DMS 273 (cell line): ENCODE measurements at regions not wholly inside any gene's neighbourhood (a gene's known extent, or its start where the extent isn't known, plus 50 kb on each side); places are given as distances from the start of the nearest gene placed in this dataset.

Source experiments
- DNase-seq: peaks from one replicate; lab custom pipeline; 2025; ENCODE audit not compliant: unreplicated experiment; lab: John Stamatoyannopoulos, UW

DNA sequence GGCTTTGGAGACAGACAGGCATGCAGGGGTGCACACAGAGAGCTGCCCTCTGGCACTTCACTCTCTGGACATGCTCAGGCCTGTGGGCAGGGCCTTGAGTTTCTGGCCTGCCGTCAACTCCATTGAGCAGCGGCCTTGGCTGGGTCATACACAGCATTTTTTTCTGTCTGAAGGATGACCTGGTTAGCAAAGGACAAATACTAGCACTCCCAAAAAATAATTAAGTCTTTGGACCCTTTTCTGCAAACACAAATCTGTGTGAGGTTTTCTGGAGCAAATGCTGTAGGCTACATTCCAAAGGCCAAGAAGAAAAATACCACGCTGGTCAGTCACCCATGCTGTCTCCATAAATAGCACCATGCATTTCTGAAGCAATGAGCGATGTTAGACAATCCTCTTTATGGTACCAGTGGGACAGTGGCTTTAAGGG, 124.7 kb upstream of the CTAGE1 start:
- DNase-seq = no peak

DNA sequence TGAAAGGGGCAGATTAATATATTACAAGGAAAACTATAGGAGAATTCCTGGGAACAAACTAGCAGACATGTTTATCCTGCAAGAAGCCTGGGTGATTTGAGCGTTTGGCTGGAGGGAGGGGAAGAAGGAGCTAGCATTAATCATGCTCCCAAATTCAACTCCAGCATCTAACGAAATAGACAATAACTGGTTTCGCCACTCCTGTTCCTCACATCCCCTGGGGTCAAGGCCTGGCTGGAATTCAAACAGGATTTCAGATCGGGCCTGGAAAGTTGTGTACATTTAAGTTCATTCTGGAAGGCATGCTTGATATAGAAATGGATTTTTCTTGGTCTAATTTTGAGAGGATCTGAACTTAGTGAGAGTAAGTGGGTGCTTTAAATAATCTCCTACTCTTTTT, 126.1 kb upstream of the CTAGE1 start:
- no peak for DNase-seq

DNA sequence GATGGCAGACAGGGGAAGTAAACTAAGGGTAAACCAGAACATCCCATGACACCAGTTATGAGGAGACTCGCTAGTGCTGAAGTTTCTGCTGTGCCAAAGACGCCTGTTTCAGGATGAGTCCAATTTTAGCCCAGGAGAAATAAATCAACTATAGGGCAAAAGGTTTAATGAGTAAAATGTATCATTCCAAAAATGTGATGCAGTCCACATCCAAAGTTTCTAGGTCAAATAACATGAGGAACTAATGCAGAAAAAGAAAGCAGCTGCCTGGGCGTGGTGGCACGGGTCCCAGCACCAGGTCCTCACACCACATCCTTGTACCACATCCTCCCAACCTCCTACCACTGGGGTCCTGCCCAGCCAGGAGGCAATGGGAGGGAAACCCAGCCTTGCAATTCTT, 126.9 kb upstream of the CTAGE1 start:
- no peak for DNase-seq

DNA sequence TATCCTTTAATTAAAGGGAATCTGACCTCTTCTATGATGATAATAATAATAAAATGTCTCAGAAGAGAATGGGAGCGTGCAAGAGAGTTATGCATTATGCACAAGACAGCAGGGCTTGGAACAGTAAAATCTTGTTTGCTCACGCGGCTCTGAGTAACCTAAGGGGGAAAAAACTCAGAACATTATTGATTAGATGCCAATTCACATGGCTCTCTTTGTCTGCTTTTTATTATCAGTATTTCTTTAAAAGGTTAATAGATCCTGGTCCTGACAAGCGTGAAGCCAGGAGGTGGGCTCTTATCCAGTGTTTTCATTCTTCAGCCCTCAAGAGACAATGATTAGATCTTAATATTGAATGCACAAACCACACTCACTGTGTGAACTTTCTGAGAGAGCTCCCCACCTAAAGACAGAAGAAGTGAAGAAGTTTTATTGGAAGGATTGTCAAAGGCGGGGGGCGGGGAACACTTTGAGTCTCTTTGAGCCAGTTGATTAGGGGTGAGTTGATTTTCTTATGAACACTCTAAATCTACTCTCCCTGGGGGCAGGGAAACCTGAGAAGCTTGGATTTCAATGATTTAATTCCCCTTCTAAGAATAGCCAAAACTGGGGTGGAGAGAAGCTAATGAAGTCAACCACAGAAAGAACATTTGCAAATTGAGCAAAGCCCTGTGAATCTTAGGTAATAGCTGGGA, 127.5 kb upstream of the CTAGE1 start:
- no peak for DNase-seq

DNA sequence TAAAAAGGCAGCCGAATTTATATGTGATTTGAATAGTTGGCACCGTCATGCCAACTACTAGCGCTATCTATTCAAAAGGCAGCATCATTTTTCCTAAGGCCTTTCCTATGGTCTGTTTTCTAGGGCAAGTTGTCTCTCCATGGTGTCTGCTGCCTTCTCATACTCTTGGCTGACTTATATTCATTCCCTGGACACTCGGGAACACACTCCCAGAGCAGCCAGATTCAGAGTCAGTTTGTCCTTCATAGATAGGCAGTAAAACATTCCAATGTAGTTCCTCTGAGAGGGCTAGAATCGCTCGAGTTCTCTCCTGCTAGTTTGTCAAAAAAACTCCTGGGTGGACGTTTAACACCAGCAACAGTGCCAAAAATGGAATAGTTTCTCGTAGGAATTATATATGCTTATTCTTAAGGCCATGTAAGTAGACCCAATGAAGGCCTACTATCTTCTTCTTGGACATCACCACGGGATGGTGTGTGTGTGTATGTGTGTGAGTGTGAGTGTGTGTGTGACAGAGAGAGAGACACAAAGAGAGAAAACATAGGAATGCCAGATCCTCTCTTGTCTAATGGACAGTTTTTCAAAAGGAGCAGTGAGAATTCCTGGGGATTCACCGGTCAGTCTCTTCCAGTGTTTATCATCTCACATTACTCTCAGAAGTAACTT, 129.3 kb upstream of the CTAGE1 start:
- DNase-seq = no peak

DNA sequence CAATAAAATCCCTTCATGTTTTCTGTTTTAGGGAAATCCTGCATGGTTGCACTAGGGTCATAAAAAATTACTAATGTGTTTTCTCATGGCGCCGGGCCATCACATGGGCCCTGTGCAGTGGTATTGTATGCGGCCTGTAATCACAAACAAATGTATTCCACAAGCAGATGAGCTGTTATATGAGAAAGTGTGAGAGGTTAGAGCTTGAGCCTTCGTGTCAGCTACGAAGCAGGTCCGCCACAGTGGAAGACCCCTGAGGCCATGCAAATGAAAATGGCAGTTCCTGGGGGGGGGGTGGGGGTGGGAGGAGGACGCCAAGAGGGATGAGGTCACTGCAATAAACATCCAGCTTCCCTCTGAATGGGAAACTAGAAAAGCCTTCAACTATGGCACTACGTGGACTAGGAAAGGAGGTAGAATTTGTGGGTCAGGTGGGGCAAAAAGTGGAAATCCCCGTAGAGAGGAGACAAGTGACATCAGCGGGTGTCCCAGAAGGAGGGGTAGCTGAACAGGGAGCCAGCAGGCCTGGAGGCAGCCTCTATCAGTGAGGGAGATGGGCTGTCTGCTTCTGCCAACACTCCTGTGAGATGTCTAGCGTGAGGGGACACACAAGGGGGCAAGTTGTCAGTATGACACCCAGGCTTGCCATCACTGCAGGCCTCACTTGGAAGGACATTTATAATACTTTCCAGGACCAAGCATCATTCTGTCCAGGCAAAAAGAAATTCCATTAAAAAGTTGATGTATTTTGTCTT, 130.3 kb upstream of the CTAGE1 start:
- no peak for DNase-seq

DNA sequence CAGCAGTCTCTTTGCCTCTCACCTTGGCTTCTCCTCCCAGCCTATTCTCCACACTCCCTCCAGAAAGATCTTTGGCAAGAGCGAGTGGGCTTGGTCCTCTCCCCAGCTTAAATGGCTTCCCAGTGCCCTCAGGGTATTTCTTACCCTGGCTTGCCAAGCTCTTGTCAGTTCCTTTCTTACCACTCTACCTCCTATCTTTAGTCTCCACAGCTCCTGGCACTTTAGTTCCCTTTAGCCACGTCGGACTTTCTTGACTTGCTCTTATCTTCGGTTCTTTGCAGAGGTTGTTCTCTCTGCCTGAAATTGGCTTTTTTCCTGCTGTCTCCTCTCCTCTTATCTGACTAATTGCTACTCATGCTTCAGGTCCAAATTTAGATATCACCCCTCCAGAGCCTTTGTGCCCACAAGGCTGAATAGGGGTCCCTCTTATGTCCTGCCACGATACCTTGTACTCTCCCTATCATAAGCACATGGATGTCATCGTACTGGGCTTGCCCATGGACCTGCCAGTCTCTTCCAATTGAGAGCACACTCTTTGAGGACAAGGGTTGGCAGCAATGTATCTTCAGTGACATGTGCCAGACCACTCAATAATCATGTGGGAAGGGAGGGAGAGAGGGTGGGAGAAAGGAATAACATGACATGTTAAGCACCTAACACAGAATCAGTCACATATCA, 131.7 kb upstream of the CTAGE1 start:
- no peak for DNase-seq

DNA sequence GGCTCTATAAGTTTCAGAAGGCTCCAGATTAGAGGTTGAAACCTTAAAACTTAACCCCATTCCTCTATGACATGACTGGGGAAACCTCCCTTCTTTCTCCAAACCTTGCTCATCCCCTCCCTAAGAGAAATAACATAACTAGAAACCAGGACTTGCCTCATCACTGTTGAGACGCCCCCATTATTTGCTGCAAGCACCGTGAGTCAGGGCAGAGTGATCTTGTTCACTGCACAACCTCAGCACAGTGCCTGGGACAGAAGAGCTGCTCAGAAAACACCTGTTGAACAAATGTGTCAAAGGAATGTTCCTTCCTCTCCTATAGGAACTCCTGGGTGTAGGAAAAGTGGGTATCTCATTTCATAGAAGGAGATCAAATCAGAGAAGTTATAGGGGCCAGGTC, 132.7 kb upstream of the CTAGE1 start:
- no peak for DNase-seq

DNA sequence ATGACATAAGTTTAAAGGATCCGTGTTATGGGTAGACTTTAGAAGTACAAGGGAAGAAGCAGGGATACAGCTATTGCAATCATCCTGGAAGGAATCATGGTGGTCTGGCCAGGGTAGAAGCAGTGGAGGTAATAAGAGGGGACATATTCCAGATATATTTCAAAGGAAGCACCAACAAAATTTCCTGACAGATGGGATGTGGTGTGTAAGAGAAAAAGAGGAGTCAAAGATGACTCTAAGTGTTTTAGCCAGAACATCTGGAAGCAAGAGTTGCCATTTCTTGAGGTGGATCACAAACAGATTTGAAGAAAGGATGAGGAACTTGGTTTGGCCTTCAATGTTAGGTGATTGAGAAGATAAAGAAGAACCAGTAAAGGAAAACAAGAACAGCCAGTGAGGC, 133.1 kb upstream of the CTAGE1 start:
- DNase-seq = no peak

DNA sequence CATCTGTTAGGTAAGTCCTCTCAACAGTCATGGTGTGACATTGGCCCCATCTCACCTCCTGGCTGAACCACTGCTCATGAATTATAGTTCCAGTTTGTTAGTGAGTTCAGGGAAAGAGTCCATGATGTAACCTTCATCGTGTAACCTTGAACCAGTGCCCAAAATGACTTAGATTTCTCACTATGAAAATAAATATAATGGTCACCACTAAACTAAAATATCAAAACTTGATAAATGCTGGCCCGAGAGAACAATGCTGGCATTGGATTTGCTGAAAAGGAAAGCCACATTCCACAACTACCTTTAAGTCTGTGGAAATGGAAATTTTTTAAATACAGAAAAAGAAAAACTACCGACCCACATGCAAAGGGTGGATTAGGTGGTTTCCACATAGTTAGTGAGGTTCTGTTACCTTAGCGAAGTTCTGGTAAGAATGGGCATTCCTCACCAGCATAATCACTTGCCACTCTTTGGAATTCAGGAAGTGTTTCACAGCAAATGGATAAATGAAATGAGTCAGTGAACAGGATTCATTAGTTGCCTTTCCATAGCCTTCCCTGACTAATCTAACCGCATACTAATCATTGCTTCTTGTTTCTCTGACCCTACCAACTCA, 133.9 kb upstream of the CTAGE1 start:
- DNase-seq = no peak

DNA sequence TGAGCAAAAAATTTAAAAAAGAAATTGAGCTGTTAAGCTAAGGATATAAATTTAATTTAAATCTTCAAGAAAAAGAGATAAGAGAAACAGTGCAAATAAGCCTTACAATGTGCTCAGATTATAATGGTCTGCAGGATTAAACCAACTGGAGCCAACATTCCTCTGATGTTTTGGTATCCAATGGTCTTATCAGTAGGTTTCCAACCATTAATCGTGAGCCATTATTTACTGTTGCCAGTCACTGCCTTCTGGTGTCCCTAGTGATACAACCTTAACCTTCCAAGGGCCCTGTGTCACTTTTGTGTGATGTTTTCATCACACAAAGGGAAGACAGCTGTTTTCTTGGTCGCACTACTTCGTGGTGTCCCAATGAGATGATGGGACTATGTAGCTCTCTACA, 134.5 kb upstream of the CTAGE1 start:
- no peak for DNase-seq

DNA sequence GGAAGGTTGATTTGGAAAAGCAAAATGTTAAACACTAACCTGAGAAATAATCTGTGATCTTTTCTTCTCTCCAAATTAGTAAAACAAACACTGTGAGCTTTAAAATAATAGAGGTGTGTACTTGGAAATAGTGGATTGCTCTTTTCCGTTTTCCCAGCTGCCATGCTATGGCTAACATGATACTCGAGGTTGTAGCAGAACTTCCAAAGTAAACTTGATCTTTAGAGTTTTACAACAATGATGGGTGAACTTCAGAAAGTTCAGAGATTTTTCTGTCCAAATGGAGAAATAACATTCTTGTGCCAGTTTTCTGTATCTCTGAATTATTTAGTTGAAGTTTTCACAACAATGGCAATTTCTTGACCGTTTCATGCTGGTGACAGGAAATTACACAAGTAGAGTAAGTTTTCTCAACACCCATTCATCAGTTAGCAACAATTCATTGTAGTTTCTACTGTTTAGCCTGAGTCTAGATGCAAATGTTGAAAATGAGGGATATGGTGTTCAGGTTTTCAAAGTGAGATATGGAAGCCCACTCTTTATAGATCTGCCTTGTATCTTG, 135.3 kb upstream of the CTAGE1 start:
- no peak for DNase-seq

DNA sequence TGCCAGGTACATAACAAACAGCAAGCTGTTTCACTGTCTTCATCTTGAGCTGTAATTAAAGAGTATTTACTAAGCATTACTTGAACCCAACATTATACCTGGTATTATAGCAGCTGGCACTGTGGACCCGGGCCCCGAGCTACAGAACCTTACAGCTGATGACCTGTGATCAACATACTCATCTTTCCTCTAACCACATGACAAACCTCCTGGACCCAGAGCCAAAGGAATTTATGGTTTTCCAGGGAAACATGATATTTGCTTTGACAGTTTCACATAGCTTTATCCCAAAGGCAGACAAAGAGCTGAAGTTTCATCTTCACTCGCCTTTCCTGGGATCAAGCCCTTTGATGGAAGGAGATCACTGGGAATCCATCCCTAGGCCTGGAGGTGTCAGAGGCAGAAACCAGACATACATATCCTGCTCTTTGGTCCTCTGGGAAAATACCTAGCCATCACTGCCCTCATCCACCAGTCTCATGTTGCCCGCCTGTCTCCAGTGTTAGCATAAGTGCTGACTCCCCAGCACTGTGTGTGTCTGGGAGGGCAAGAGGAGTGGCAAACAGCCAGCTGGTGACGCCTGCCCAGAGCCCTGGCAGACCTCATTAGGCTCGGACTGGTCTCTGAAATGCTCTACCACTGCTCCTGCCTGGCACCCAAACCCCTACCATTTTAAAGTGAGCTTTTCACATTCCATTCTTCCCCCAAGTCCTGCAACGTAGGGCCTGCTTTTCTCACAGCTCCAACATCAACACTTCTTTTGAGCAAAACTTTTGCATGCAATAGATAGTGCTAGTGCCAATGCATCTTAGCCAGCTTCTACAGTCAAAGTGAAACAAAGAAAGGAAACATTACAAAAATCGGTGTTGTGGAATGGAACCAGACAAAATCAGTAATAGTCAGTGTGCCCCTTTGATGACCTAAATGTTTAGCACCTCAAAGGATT, 138.8 kb upstream of the CTAGE1 start:
- no peak for DNase-seq

DNA sequence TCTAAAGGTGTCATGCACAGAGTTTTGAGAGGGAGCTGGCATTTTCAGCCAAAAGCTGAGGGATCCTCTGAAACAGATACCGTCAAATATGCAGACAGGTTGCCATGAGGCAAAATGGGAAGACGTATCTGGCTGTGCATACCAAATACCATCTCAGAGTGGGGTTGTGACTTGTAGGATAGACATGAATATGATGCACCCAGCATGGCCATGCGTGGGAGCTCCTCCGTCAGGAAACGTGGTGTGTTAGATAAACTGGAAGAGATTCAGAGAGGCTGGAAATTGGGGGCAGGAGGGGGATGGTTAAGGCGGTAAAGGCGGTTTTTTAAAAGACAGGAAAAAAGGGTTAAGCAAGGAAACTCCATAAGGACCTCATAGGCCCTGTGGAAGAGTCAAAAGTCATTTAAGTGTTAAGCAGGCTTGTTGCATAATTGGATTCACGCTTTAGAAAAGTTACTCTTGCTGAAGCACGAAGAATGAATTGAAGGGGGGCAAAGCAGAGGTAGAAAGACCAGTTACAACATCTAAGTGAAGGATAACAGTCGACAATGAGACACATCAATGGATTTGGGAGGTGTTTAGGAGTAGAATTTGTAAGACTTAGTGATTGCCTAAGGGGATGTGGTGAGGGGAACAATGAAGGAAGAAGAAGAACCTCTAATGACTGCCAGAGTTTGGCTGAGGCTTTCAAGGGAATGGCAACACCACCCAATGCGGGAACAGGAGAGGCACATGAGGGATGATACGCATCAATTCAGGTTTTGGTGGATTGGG, 139.6 kb upstream of the CTAGE1 start:
- DNase-seq = no peak

DNA sequence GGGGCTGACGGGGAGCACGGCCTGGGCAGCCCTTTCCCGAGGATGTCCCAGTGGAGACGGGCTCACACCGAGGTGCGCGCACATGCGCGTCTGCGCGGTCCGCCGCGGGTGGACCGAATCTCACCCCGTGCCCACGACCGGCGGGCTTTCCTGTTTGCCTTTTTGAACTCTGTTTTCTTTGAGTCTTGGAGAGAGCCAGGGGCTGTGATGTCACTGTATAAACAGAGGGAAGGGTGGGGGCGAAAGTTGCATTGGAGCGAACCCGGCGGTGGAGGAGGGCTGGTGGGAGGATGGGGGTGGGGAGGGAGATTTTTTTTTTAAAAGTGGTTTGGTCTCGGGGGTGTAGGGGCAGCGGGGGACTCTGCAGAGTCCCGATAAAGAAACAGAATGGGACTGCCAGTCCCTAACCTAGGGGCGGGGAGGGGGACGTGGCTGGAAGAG, 141.2 kb upstream of the CTAGE1 start:
- peak; percentile 4 for DNase-seq

DNA sequence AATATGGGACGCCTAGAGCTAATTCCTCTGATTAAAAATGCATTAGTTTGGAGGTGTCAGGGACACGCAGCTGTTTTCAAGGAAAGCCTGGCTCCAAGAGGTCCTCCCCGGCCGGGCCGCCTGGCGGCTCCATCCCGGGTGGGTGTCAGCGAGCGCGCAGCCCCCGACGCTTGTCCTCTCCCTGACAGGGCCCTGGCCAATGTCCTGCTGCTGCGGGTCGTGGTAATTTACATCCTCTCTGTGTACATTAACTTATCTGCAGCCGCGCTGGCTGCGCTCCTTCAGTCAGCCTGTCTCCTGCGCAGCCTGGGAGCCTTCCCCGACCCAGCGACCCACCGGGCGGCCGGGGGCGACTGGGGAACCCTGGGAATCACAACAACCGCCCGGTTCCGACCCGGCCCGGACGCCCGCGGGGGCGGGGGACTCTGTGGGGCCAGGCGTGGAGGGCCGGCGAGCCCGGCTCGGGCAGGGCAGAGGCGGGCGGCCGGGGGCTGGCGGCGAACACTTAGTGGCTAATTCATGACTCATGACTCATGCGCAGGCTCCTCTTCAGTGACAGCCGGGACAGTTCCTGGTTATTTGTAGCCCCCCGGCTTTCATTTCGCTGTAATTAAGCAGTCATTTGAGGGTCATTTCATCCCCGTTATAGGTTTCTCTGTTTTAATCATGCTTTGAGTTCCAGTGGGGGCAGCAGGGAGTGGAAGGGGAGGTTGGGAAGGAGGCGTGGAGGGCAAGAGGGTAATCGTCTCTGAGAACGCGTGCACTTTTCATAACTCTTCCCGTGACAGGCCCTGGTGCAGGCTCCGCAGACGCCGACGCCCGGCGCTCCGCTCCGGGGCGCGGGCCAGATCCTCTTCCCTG, 141.9 kb upstream of the CTAGE1 start:
- peak; percentile 45 for DNase-seq

DNA sequence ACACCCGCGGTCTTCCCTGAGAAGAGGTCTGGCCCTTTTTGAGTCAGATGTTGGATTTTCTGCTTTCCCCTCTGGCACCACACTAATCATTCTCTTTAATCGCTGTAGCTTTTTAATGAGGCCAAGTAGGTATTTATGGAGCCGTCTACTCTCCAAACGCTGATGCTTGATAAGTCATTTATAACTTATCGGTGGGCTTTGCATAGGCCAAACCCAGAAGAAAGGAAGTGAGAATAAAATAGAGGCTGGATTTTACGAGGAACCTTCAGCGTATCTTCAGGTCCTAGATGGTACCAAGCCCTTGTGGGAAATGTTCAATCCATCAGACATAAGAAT, 142.5 kb upstream of the CTAGE1 start:
- DNase-seq = no peak

DNA sequence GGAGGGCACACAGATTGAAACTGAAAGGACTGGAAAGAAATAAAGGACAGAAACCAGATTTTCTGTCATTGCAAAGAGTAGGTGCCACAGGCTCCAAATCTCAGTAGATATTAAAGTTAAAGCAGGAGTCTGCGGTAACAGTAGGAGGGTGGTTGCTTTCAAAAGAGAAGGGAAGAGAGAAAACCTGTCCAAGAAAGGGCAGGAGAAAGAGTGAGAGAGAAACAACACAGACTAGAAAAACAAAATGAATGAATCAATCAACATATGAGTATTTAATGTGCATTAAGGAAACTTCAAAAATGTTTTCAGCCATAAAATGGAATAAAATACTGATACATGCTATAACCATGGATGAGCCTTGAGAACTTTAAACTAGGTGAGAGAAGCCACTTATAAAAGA, 143.1 kb upstream of the CTAGE1 start:
- no peak for DNase-seq
